Stimulated activated naive CD8-positive, alpha-beta T cell treated with anti-CD3 and anti-CD28 coated beads, Interleukin-15, amount 100 ng/mL, for 72 hours (primary cell): ENCODE measurements at regions not wholly inside any gene's neighbourhood (a gene's known extent, or its start where the extent isn't known, plus 50 kb on each side); places are given as distances from the start of the nearest gene placed in this dataset.

Source experiments
- ATAC-seq: fragments of 150-1000 bp; cut with Tn5 transposase; 2 replicates; pipeline ENCODE4 v1.10.0; 2021; ENCODE audit warnings: mild to moderate bottlenecking, moderate library complexity
- DNase-seq, 2 donors: peaks; one replicate each; pipeline ENCODE4 v3.0.0; 2021 to 2022
- H3K27ac Mint-ChIP-seq, 2 donors: one replicate each; pipeline ENCODE4 v1.8.0; 2022; ENCODE audit warnings: mild to moderate bottlenecking in 2 of 2, mixed read lengths in 2 of 2, moderate library complexity in 2 of 2
- H3K27me3 Mint-ChIP-seq: one replicate; pipeline ENCODE4 v1.8.0; 2022; ENCODE audit warnings: mixed read lengths
- H3K4me1 Mint-ChIP-seq: one replicate; pipeline ENCODE4 v1.8.0; 2022; ENCODE audit warnings: mild to moderate bottlenecking, mixed read lengths
- H3K4me3 Mint-ChIP-seq, 2 donors: one replicate each; pipeline ENCODE4 v1.8.0; 2022; ENCODE audit warnings: mild to moderate bottlenecking in 2 of 2, mixed read lengths in 2 of 2, moderate library complexity in 1 of 2
- H3K9me3 Mint-ChIP-seq, 2 donors: one replicate each; pipeline ENCODE4 v1.8.0; 2022; ENCODE audit warnings: mixed read lengths in 2 of 2

- H3K27me3 Mint-ChIP-seq: no peaks in the 10 kb centered on the region
- H3K4me1 Mint-ChIP-seq: no peaks in the 10 kb centered on the region
- DNase-seq (no peak), ATAC-seq (no peak)
- H3K4me3 Mint-ChIP-seq: no peak overlapping the region
- H3K9me3 Mint-ChIP-seq: peaks cover 0 to 6% of the 10 kb centered on the region in 2 donors
- no peak overlapping the region for H3K27ac Mint-ChIP-seq
Measured at GRCh38 chr2:116645155-116645554, 1169.3 kb upstream of the DDX18 start.

GRCh38 chr2:116668691-116669090 is 1145.8 kb upstream of the DDX18 start:
- no peak for ATAC-seq
- no peak overlapping the region for H3K27ac Mint-ChIP-seq
- no peaks in the 10 kb centered on the region for H3K27me3 Mint-ChIP-seq
- peaks cover 19 to 24% of the 10 kb centered on the region in 2 donors for H3K9me3 Mint-ChIP-seq
- H3K4me3 Mint-ChIP-seq: no peak overlapping the region
- no peak for DNase-seq
- H3K4me1 Mint-ChIP-seq: no peaks in the 10 kb centered on the region

- Mint-ChIP-seq H3K27ac (no peak overlapping the region), H3K27me3 (no peaks in the 10 kb centered on the region), H3K4me1 (no peaks in the 10 kb centered on the region), H3K4me3 (no peak overlapping the region), H3K9me3 (peaks cover 10 to 18% of the 10 kb centered on the region in 2 donors)
- ATAC-seq: no peak
- no peak for DNase-seq
Measured at GRCh38 chr2:116669782-116670181, 1144.7 kb upstream of the DDX18 start.

- peaks cover 5 to 25% of the 10 kb centered on the region in 2 donors for H3K9me3 Mint-ChIP-seq
- H3K4me3 Mint-ChIP-seq: no peak overlapping the region
- no peak overlapping the region for H3K27ac Mint-ChIP-seq
- ATAC-seq (no peak), DNase-seq (no peak)
- H3K27me3 Mint-ChIP-seq: no peaks in the 10 kb centered on the region
- no peaks in the 10 kb centered on the region for H3K4me1 Mint-ChIP-seq
Measured at GRCh38 chr2:116674188-116674587, 1140.3 kb upstream of the DDX18 start.

- H3K27ac Mint-ChIP-seq: no peak overlapping the region
- H3K27me3 Mint-ChIP-seq: no peaks in the 10 kb centered on the region
- DNase-seq: no peak
Measured at GRCh38 chr2:116676776-116677175, 1137.7 kb upstream of the DDX18 start.

GRCh38 chr2:116680256-116680936 is 1134.1 kb upstream of the DDX18 start:
- no peaks in the 10 kb centered on the region for H3K27me3 Mint-ChIP-seq
- H3K9me3 Mint-ChIP-seq: peaks cover 0 to 23% of the 10 kb centered on the region in 2 donors
- H3K4me1 Mint-ChIP-seq: no peaks in the 10 kb centered on the region
- no peak overlapping the region for H3K4me3 Mint-ChIP-seq
- ATAC-seq (no peak), DNase-seq (no peak)
- no peak overlapping the region for H3K27ac Mint-ChIP-seq

More at GRCh38 chr2:116676776-116677175, 1137.7 kb upstream of the DDX18 start:
- H3K4me1 Mint-ChIP-seq: no peaks in the 10 kb centered on the region
- H3K4me3 Mint-ChIP-seq: no peak overlapping the region
- peaks cover 0 to 23% of the 10 kb centered on the region in 2 donors for H3K9me3 Mint-ChIP-seq
- ATAC-seq: no peak

GRCh38 chr2:116687371-116687770 is 1127.1 kb upstream of the DDX18 start:
- ATAC-seq (no peak), DNase-seq (no peak)
- no peak overlapping the region for H3K4me3 Mint-ChIP-seq
- H3K27ac Mint-ChIP-seq: no peak overlapping the region
- H3K27me3 Mint-ChIP-seq: no peaks in the 10 kb centered on the region
- H3K4me1 Mint-ChIP-seq: no peaks in the 10 kb centered on the region
- no peaks in the 10 kb centered on the region for H3K9me3 Mint-ChIP-seq

- ATAC-seq (no peak), DNase-seq (no peak)
- no peaks in the 10 kb centered on the region for H3K4me1 Mint-ChIP-seq
- no peak overlapping the region for H3K4me3 Mint-ChIP-seq
- H3K27ac Mint-ChIP-seq: no peak overlapping the region
- no peaks in the 10 kb centered on the region for H3K27me3 Mint-ChIP-seq
- H3K9me3 Mint-ChIP-seq: no peaks in the 10 kb centered on the region
Measured at GRCh38 chr2:116692988-116693387, 1121.5 kb upstream of the DDX18 start.

- no peaks in the 10 kb centered on the region for H3K27me3 Mint-ChIP-seq
- no peak for ATAC-seq
- H3K4me3 Mint-ChIP-seq: no peak overlapping the region
- no peak overlapping the region for H3K27ac Mint-ChIP-seq
- peaks cover 0 to 5% of the 10 kb centered on the region in 2 donors for H3K9me3 Mint-ChIP-seq
- no peak for DNase-seq
- H3K4me1 Mint-ChIP-seq: no peaks in the 10 kb centered on the region
Measured at GRCh38 chr2:116696223-116696622, 1118.3 kb upstream of the DDX18 start.

GRCh38 chr2:116696903-116697302 is 1117.6 kb upstream of the DDX18 start:
- Mint-ChIP-seq H3K4me3 (no peak overlapping the region), H3K27me3 (no peaks in the 10 kb centered on the region), H3K4me1 (no peaks in the 10 kb centered on the region), H3K27ac (no peak overlapping the region), H3K9me3 (peaks cover 0 to 5% of the 10 kb centered on the region in 2 donors)
- DNase-seq: no peak
- no peak for ATAC-seq

GRCh38 chr2:116706396-116706795 is 1108.1 kb upstream of the DDX18 start:
- H3K4me1 Mint-ChIP-seq: no peaks in the 10 kb centered on the region
- H3K4me3 Mint-ChIP-seq: no peak overlapping the region
- no peak for ATAC-seq
- DNase-seq: no peak
- H3K27me3 Mint-ChIP-seq: no peaks in the 10 kb centered on the region
- peaks cover 15 to 22% of the 10 kb centered on the region in 2 donors for H3K9me3 Mint-ChIP-seq
- no peak overlapping the region for H3K27ac Mint-ChIP-seq

- Mint-ChIP-seq H3K27ac (no peak overlapping the region), H3K27me3 (no peaks in the 10 kb centered on the region), H3K4me3 (no peak overlapping the region), H3K9me3 (peaks cover 7 to 12% of the 10 kb centered on the region in 2 donors), H3K4me1 (no peaks in the 10 kb centered on the region)
- DNase-seq (no peak), ATAC-seq (no peak)
Measured at GRCh38 chr2:116716038-116716437, 1098.5 kb upstream of the DDX18 start.

GRCh38 chr2:116716444-116716843 is 1098.0 kb upstream of the DDX18 start:
- no peaks in the 10 kb centered on the region for H3K4me1 Mint-ChIP-seq
- ATAC-seq: no peak
- H3K27me3 Mint-ChIP-seq: no peaks in the 10 kb centered on the region
- peaks cover 7 to 16% of the 10 kb centered on the region in 2 donors for H3K9me3 Mint-ChIP-seq
- H3K27ac Mint-ChIP-seq: no peak overlapping the region
- no peak overlapping the region for H3K4me3 Mint-ChIP-seq
- DNase-seq: no peak

- Mint-ChIP-seq H3K9me3 (peaks cover 7 to 26% of the 10 kb centered on the region in 2 donors), H3K4me3 (no peak overlapping the region), H3K27me3 (no peaks in the 10 kb centered on the region), H3K4me1 (no peaks in the 10 kb centered on the region), H3K27ac (no peak overlapping the region)
- ATAC-seq: no peak
- no peak for DNase-seq
Measured at GRCh38 chr2:116717832-116718231, 1096.7 kb upstream of the DDX18 start.

GRCh38 chr2:116718451-116718850 is 1096.0 kb upstream of the DDX18 start:
- no peak overlapping the region for H3K27ac Mint-ChIP-seq
- ATAC-seq (no peak), DNase-seq (no peak)
- H3K9me3 Mint-ChIP-seq: peaks cover 9 to 26% of the 10 kb centered on the region in 2 donors
- no peak overlapping the region for H3K4me3 Mint-ChIP-seq
- H3K27me3 Mint-ChIP-seq: no peaks in the 10 kb centered on the region
- H3K4me1 Mint-ChIP-seq: no peaks in the 10 kb centered on the region

- DNase-seq (no peak), ATAC-seq (no peak)
- Mint-ChIP-seq H3K27ac (no peak overlapping the region), H3K9me3 (peaks cover 14 to 26% of the 10 kb centered on the region in 2 donors), H3K27me3 (no peaks in the 10 kb centered on the region), H3K4me1 (no peaks in the 10 kb centered on the region), H3K4me3 (no peak overlapping the region)
Measured at GRCh38 chr2:116719836-116720235, 1094.7 kb upstream of the DDX18 start.

- Mint-ChIP-seq H3K4me3 (no peak overlapping the region), H3K27ac (no peak overlapping the region), H3K9me3 (peaks cover 7 to 24% of the 10 kb centered on the region in 2 donors), H3K27me3 (no peaks in the 10 kb centered on the region), H3K4me1 (no peaks in the 10 kb centered on the region)
- DNase-seq (no peak), ATAC-seq (no peak)
Measured at GRCh38 chr2:116724550-116724949, 1089.9 kb upstream of the DDX18 start.
